Thyroid gland (tissue), 4 donors: ENCODE measurements at regions not wholly inside any gene's neighbourhood (a gene's known extent, or its start where the extent isn't known, plus 50 kb on each side); places are given as distances from the start of the nearest gene placed in this dataset.

Source experiments
- DNase-seq, 2 donors: peaks; one replicate each; pipeline ENCODE4 v3.0.0-alpha.2; 2019
- H3K27ac ChIP-seq, 3 donors: fragments of 200-600 bp; sonication (generic); 1 replicate in 2 of 3; 2 replicates in 1 of 3; pipeline ENCODE4 v1.5.1; 2016 to 2019; ENCODE audit warnings: mild to moderate bottlenecking in 1 of 3, moderate library complexity in 1 of 3
- H3K27me3 ChIP-seq: fragments of 200-600 bp; sonication (generic); one replicate; pipeline ENCODE4 v1.5.1; 2019
- H3K36me3 ChIP-seq, 2 donors: fragments of 200-600 bp; sonication (generic); one replicate each; pipeline ENCODE4 v1.5.1; 2016 to 2019
- H3K4me1 ChIP-seq, 2 donors: fragments of 200-600 bp; sonication (generic); one replicate each; pipeline ENCODE4 v1.5.1; 2017 to 2019
- H3K4me3 ChIP-seq, 3 donors: fragments of 200-600 bp; sonication (generic); replicated peaks in 1 of 3; 1 replicate in 2 of 3; 2 replicates in 1 of 3; pipeline ENCODE4 v1.5.1; 2016; ENCODE audit warnings: mild to moderate bottlenecking in 1 of 3
- H3K9me3 ChIP-seq: fragments of 200-600 bp; sonication (generic); one replicate; pipeline ENCODE4 v1.5.1; 2017
- CTCF ChIP-seq, 6 experiments: fragments of 200-600 bp in 3 of 6; fragments of 450-650 bp in 3 of 6; sonication (generic) in 3 of 6; IDR thresholded peaks; one replicate each; pipeline ENCODE4 v1.5.1; 2016 to 2019; ENCODE audit warnings: antibody characterized with exemption in 6 of 6, mild to moderate bottlenecking in 2 of 6, inconsistent platforms in 1 of 6, moderate library complexity in 1 of 6
- POLR2A ChIP-seq, 2 donors: fragments of 450-650 bp; IDR thresholded peaks; one replicate each; pipeline ENCODE4 v1.6.1; 2017; ENCODE audit warnings: antibody characterized with exemption in 2 of 2, mild to moderate bottlenecking in 2 of 2, moderate library complexity in 1 of 2
- WGBS, 2 donors: methylation state at CpG; one replicate each; pipeline ENCODE4 v1.1.5; 2017; 5-methylcytosine and 5-hydroxymethylcytosine counted together
- intact Hi-C: fragments of 100-400 bp; cut with DNase I; formaldehyde crosslinking; loops from one replicate; pipeline ENCODE4 v1.15.1; 2023

- TF ChIP-seq CTCF (IDR thresholded peaks at IDR 0.05): no peak
- TF ChIP-seq POLR2A (IDR thresholded peaks at IDR 0.05): no peak
These were observed 519.4 kb downstream of the TDRD15 start for GRCh38 chr2:21643180-21643579.

DNA sequence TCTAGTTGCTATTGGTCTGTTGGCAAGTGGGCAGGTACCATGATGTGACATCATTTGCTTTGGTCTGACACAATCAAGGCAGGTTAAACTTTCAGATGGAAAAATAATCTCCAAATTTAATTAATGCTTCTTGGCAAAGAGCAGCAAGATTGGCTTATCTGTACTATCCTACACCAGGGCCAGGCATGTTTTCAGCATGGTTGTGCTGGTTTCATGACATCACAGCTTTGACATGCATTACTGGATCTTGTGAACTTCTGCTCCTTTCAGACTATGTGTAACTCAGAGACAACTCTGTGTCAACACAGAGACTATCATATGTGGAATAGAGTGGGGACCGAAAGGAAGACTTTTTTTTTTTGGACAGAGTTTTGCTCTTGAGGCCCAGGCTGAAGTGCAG is 520.5 kb downstream of the TDRD15 start:
- TF ChIP-seq POLR2A (IDR thresholded peaks at IDR 0.05) (no peak), CTCF (IDR thresholded peaks at IDR 0.05) (no peak)
- no peak for DNase-seq
- Histone ChIP-seq H3K27me3 (no peaks in the 10 kb centered on the region), H3K4me3 (no peak overlapping the region), H3K4me1 (no peaks in the 10 kb centered on the region), H3K36me3 (no peaks in the 10 kb centered on the region), H3K9me3 (no peaks in the 10 kb centered on the region), H3K27ac (no peak overlapping the region)
- WGBS, 2 donors: 77 to 96% methylated on average over 1 of the region's 1 CpG
- intact Hi-C loops: no loop called here

More at GRCh38 chr2:21643180-21643579, 519.4 kb downstream of the TDRD15 start:
- DNase-seq: no peak
- Histone ChIP-seq H3K4me1 (no peaks in the 10 kb centered on the region), H3K36me3 (no peaks in the 10 kb centered on the region), H3K4me3 (no peak overlapping the region), H3K9me3 (no peaks in the 10 kb centered on the region), H3K27me3 (no peaks in the 10 kb centered on the region), H3K27ac (no peak overlapping the region)
- 45 to 54% methylated on average over 1 of the region's 1 CpG for WGBS, 2 donors
- intact Hi-C loops: no loop called here

DNA sequence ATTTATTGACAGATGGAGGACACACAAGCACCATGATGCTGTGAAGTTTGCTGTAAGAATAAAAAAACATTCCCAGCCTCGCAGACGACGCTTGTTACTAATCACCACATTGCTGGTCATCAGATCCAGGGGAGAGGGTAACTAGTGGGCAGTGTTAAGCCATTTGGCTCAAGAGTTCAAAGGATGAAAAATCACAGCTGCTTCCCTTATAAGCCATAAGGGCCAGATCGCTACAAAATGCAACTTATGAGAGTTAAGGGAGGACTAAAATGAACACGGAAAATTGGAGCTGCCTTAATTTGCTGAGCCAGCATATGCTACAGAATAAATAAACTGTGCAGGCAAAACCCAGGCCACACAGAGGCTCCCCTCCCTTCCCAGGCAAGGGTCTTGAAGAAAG is 522.6 kb downstream of the TDRD15 start:
- H3K4me3 ChIP-seq: no peak overlapping the region
- DNase-seq: no peak
- no peaks in the 10 kb centered on the region for H3K9me3 ChIP-seq
- 75 to 76% methylated on average over 5 of the region's 5 CpGs for WGBS, 2 donors
- H3K4me1 ChIP-seq: no peaks in the 10 kb centered on the region
- intact Hi-C loops: no loop called here
- TF ChIP-seq POLR2A (IDR thresholded peaks at IDR 0.05): no peak
- no peak for TF ChIP-seq CTCF (IDR thresholded peaks at IDR 0.05)
- H3K27me3 ChIP-seq: no peaks in the 10 kb centered on the region
- H3K36me3 ChIP-seq: no peaks in the 10 kb centered on the region
- no peak overlapping the region for H3K27ac ChIP-seq

GRCh38 chr2:21650569-21650968 is 526.8 kb downstream of the TDRD15 start:
- Histone ChIP-seq H3K4me3 (no peak overlapping the region), H3K36me3 (no peaks in the 10 kb centered on the region), H3K4me1 (no peaks in the 10 kb centered on the region), H3K9me3 (no peaks in the 10 kb centered on the region), H3K27ac (no peak overlapping the region), H3K27me3 (no peaks in the 10 kb centered on the region)
- intact Hi-C loops: no loop called here
- 65 to 70% methylated on average over 4 of the region's 4 CpGs for WGBS, 2 donors
- TF ChIP-seq POLR2A (IDR thresholded peaks at IDR 0.05): no peak
- TF ChIP-seq CTCF (IDR thresholded peaks at IDR 0.05): no peak
- no peak for DNase-seq

GRCh38 chr2:21655136-21655535 is 531.4 kb downstream of the TDRD15 start:
- no peak overlapping the region for H3K27ac ChIP-seq
- no peak for TF ChIP-seq CTCF (IDR thresholded peaks at IDR 0.05)
- no peak for TF ChIP-seq POLR2A (IDR thresholded peaks at IDR 0.05)
- H3K27me3 ChIP-seq: no peaks in the 10 kb centered on the region
- no peaks in the 10 kb centered on the region for H3K36me3 ChIP-seq
- intact Hi-C loops: no loop called here
- no peak for DNase-seq
- H3K9me3 ChIP-seq: no peaks in the 10 kb centered on the region
- H3K4me1 ChIP-seq: no peaks in the 10 kb centered on the region
- no peak overlapping the region for H3K4me3 ChIP-seq
- 92 to 93% methylated on average over 4 of the region's 4 CpGs for WGBS, 2 donors
